ENCODE measurements at regions not wholly inside any gene's neighbourhood (a gene's known extent, or its start where the extent isn't known, plus 50 kb on each side); places are given as distances from the start of the nearest gene placed in this dataset.

DNA sequence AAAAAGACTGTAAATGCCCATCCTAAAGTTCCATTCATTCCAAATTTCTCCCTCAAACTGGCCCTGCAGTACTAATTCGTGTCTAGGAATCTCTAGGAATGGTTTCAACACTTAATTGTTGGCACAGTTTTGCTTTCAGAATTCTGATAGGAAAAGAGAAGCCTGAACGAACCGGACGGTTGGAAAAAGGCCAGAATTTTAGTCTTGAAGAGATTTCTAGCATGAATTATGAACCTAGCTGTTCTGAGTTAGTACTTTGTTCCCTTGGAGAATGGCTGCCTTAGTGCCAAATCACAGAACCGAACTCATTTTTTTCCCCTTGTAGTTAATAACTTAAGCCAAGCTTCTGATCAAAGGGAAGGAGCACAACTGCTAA, 262.6 kb downstream of the ADAMTS20 start:
- ChIA-PET CTCF (interaction anchor here (3.2 to 6.6 kb wide), 2 partner anchors 48 to 807 kb away, joined by 10 to 47 read pairs; no protein-coding TSS in a partner anchor), POLR2A (no interaction called here)
- dilution Hi-C loops (cut with MboI; ENCODE audit: extremely low pct_ligation_motif_present, low sequenced_read_pairs) (loop anchor here (10.0 to 25.0 kb wide), 2 partner anchors 502 to 705 kb away; partner anchors contain the start of gene PRICKLE1), intact Hi-C loops (cut with micrococcal nuclease) (loop anchor here (10.0 kb wide), 1 partner anchor 1265 kb away; no protein-coding TSS in a partner anchor)
- Histone ChIP-seq H3K27ac (ENCODE audit: insufficient read depth, low read depth, low read length) (no peak overlapping the region), H3K36me3 (ENCODE audit: control insufficient read depth in 2 of 2, extremely low read depth in 1 of 2, insufficient read depth in 2 of 2, low read length in 2 of 2) (no peaks in the 10 kb centered on the region), H3K9me1 (replicated peaks; ENCODE audit: control insufficient read depth, extremely low read depth, insufficient read depth, low read length) (no peaks in the 10 kb centered on the region), H3K9me3 (replicated peaks; ENCODE audit: control insufficient read depth, insufficient read depth, low read length) (no peaks in the 10 kb centered on the region), H2AFZ (ENCODE audit: low read depth, low read length) (peak overlapping the region; percentile 79), H3K4me2 (ENCODE audit: insufficient read depth, low read length) (peak overlapping the region; percentile 7), H3K4me1 (ENCODE audit: control insufficient read depth, extremely low read depth, insufficient read depth, low read length) (peaks cover 68% of the 10 kb centered on the region), H3K79me2 (ENCODE audit: control insufficient read depth, insufficient read depth, low read length) (no peaks in the 10 kb centered on the region), H4K20me1 (replicated peaks; ENCODE audit: control insufficient read depth, extremely low read depth, insufficient read depth, low read length) (no peaks in the 10 kb centered on the region), H3K9ac (replicated peaks; ENCODE audit: extremely low read depth, insufficient read depth, low read length) (no peak overlapping the region), H3K27me3 (ENCODE audit: control insufficient read depth in 2 of 2, insufficient read depth in 2 of 2, low read length in 2 of 2) (no peaks in the 10 kb centered on the region), H3K4me3 (replicated peaks in 1 of 3; ENCODE audit: insufficient read depth in 1 of 3, low read depth in 1 of 3, low read length in 3 of 3) (no peak overlapping the region)
- no TSS peak for BruUV-seq (replicated peaks)
- peak; percentile 57 for DNase-seq (ENCODE audit: low read depth, low spot score)
- FAIRE-seq = no peak
- TF ChIP-seq EZH2 (IDR thresholded peaks at IDR 0.05; ENCODE audit: borderline replicate concordance, low read depth, low read length, severe bottlenecking) = no peak
- TF ChIP-seq, protein P1, sequence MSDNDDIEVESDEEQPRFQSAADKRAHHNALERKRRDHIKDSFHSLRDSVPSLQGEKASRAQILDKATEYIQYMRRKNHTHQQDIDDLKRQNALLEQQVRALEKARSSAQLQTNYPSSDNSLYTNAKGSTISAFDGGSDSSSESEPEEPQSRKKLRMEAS (IDR thresholded peaks at IDR 0.05; ENCODE audit: insufficient read depth, insufficient read length) = no peak
- no peak for TF ChIP-seq POLR2AphosphoS5 (IDR thresholded peaks at IDR 0.05; ENCODE audit: insufficient read depth, low read depth, low read length)
- no peak for TF ChIP-seq MYC (IDR thresholded peaks at IDR 0.05; ENCODE audit: low read depth, low read length)
- TF ChIP-seq JUN (IDR thresholded peaks at IDR 0.05; ENCODE audit: borderline replicate concordance, insufficient read depth, insufficient read length, low read depth) = no peak
- TF ChIP-seq GATA2 (IDR thresholded peaks at IDR 0.05; ENCODE audit: insufficient read depth, insufficient read length, low read depth, low read length) = no peak
- no peak for TF ChIP-seq FOS (IDR thresholded peaks at IDR 0.05; ENCODE audit: borderline replicate concordance, insufficient read depth, low read length)
- TF ChIP-seq POLR2A (IDR thresholded peaks at IDR 0.05; ENCODE audit: low read depth, low read length) = no peak
- TF ChIP-seq, protein P2, sequence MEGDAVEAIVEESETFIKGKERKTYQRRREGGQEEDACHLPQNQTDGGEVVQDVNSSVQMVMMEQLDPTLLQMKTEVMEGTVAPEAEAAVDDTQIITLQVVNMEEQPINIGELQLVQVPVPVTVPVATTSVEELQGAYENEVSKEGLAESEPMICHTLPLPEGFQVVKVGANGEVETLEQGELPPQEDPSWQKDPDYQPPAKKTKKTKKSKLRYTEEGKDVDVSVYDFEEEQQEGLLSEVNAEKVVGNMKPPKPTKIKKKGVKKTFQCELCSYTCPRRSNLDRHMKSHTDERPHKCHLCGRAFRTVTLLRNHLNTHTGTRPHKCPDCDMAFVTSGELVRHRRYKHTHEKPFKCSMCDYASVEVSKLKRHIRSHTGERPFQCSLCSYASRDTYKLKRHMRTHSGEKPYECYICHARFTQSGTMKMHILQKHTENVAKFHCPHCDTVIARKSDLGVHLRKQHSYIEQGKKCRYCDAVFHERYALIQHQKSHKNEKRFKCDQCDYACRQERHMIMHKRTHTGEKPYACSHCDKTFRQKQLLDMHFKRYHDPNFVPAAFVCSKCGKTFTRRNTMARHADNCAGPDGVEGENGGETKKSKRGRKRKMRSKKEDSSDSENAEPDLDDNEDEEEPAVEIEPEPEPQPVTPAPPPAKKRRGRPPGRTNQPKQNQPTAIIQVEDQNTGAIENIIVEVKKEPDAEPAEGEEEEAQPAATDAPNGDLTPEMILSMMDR (IDR thresholded peaks at IDR 0.05; ENCODE audit: extremely low read depth in 1 of 2, insufficient read depth in 1 of 2, low read depth in 1 of 2, low read length in 2 of 2) = no peak

All from endothelial cell of umbilical vein (primary cell).